Type B pancreatic cell (in vitro differentiated cells): ENCODE measurements at regions not wholly inside any gene's neighbourhood (a gene's known extent, or its start where the extent isn't known, plus 50 kb on each side); places are given as distances from the start of the nearest gene placed in this dataset.

ENCODE experiments used
- DNase-seq: peaks from one replicate; pipeline ENCODE4 v3.0.0; 2021; ENCODE audit warnings: mixed read lengths; ENCODE audit not compliant: unreplicated experiment; ENCODE audit errors: extremely low spot score
- H3K27ac Mint-ChIP-seq: 2 replicates; pipeline ENCODE4 v1.8.0; 2021; ENCODE audit warnings: mild to moderate bottlenecking, mixed read lengths
- H3K27me3 Mint-ChIP-seq: 2 replicates; pipeline ENCODE4 v1.8.0; 2021; ENCODE audit warnings: mixed read lengths
- H3K36me3 Mint-ChIP-seq: 2 replicates; pipeline ENCODE4 v1.8.0; 2021; ENCODE audit warnings: mixed read lengths
- H3K4me1 Mint-ChIP-seq: one replicate; pipeline ENCODE4 v1.8.0; 2021; ENCODE audit warnings: mixed read lengths; ENCODE audit not compliant: unreplicated experiment
- H3K4me3 Mint-ChIP-seq: 2 replicates; pipeline ENCODE4 v1.8.0; 2021; ENCODE audit warnings: mild to moderate bottlenecking, mixed read lengths
- H3K9me3 Mint-ChIP-seq: 2 replicates; pipeline ENCODE4 v1.8.0; 2021; ENCODE audit warnings: mixed read lengths
- CTCF ChIP-seq: fragments of 200-600 bp; sonication (generic); conservative IDR thresholded peaks from 2 replicates; pipeline ENCODE4 v1.5.0; 2021; ENCODE audit warnings: antibody characterized with exemption, mild to moderate bottlenecking

GRCh38 chr5:93285461-93285860 lies 295.6 kb downstream of the NR2F1-AS1 start:
- peaks cover 12% of the 10 kb centered on the region for H3K9me3 Mint-ChIP-seq
- H3K27ac Mint-ChIP-seq = no peak overlapping the region
- H3K4me1 Mint-ChIP-seq = peaks cover 5% of the 10 kb centered on the region
- no peak overlapping the region for H3K4me3 Mint-ChIP-seq
- no peak for TF ChIP-seq CTCF
- no peaks in the 10 kb centered on the region for H3K27me3 Mint-ChIP-seq
- no peaks in the 10 kb centered on the region for H3K36me3 Mint-ChIP-seq
- no peak for DNase-seq

GRCh38 chr5:93281980-93282772 lies 298.8 kb downstream of the NR2F1-AS1 start:
- Mint-ChIP-seq H3K36me3 (no peaks in the 10 kb centered on the region), H3K27me3 (no peaks in the 10 kb centered on the region), H3K9me3 (peaks cover 11% of the 10 kb centered on the region), H3K27ac (no peak overlapping the region), H3K4me1 (peaks cover 15% of the 10 kb centered on the region), H3K4me3 (no peak overlapping the region)
- DNase-seq = no peak
- no peak for TF ChIP-seq CTCF

- no peak for DNase-seq
- H3K4me1 Mint-ChIP-seq = peaks cover 15% of the 10 kb centered on the region
- no peaks in the 10 kb centered on the region for H3K36me3 Mint-ChIP-seq
- peak overlapping the region; percentile 17 for H3K27ac Mint-ChIP-seq
- no peak overlapping the region for H3K4me3 Mint-ChIP-seq
- H3K27me3 Mint-ChIP-seq = peaks cover 4% of the 10 kb centered on the region
- no peak for TF ChIP-seq CTCF
- H3K9me3 Mint-ChIP-seq = no peaks in the 10 kb centered on the region
Measured at GRCh38 chr5:93280518-93280917, 300.5 kb downstream of the NR2F1-AS1 start.

- H3K4me1 Mint-ChIP-seq = peaks cover 24% of the 10 kb centered on the region
- H3K36me3 Mint-ChIP-seq = no peaks in the 10 kb centered on the region
- no peak for DNase-seq
- H3K27me3 Mint-ChIP-seq = peaks cover 4% of the 10 kb centered on the region
- no peaks in the 10 kb centered on the region for H3K9me3 Mint-ChIP-seq
- no peak for TF ChIP-seq CTCF
- peak overlapping the region; percentile 39 for H3K27ac Mint-ChIP-seq
- no peak overlapping the region for H3K4me3 Mint-ChIP-seq
Measured at GRCh38 chr5:93279296-93279963, 301.6 kb downstream of the NR2F1-AS1 start.

GRCh38 chr5:93278896-93279295 lies 302.1 kb downstream of the NR2F1-AS1 start:
- H3K4me1 Mint-ChIP-seq = peaks cover 29% of the 10 kb centered on the region
- TF ChIP-seq CTCF = no peak
- no peak for DNase-seq
- H3K27me3 Mint-ChIP-seq = peaks cover 9% of the 10 kb centered on the region
- H3K36me3 Mint-ChIP-seq = no peaks in the 10 kb centered on the region
- H3K4me3 Mint-ChIP-seq = no peak overlapping the region
- H3K27ac Mint-ChIP-seq = peak overlapping the region; percentile 39
- H3K9me3 Mint-ChIP-seq = no peaks in the 10 kb centered on the region
